CD4-positive, alpha-beta memory T cell (primary cell): ENCODE measurements at regions not wholly inside any gene's neighbourhood (a gene's known extent, or its start where the extent isn't known, plus 50 kb on each side); places are given as distances from the start of the nearest gene placed in this dataset.

Source experiments
- CTCF ChIA-PET: fragments of 350-600 bp; sonication (Branson Sonifier 250); formaldehyde crosslinking; loops from one replicate; lab custom pipeline; 2021; ENCODE audit warnings: inconsistent platforms; ENCODE audit not compliant: partially characterized antibody; lab: Charles Lee
- POLR2A ChIA-PET: fragments of 350-600 bp; sonication (Branson Sonifier 250); formaldehyde crosslinking; loops from one replicate; lab custom pipeline; 2021; ENCODE audit not compliant: partially characterized antibody; lab: Charles Lee
- DNase-seq, 5 donors: peaks; one replicate each; pipeline versions ENCODE4 v3.0.0 to v3.0.0-alpha.2; 2020 to 2022; ENCODE audit warnings: mixed read lengths in 1 of 5
- H3K27ac ChIP-seq: one replicate; pipeline ENCODE4 v1.7.0; 2013; ENCODE audit warnings: low read depth, low read length
- H3K27me3 ChIP-seq: 2 replicates; pipeline ENCODE4 v1.7.0; 2013; ENCODE audit warnings: mild to moderate bottlenecking, low read length, moderate library complexity; ENCODE audit not compliant: insufficient read depth
- H3K36me3 ChIP-seq: 2 replicates; pipeline ENCODE4 v1.7.0; 2013; ENCODE audit warnings: mild to moderate bottlenecking, low read length, moderate library complexity; ENCODE audit not compliant: insufficient read depth
- H3K4me1 ChIP-seq: 2 replicates; pipeline ENCODE4 v1.7.0; 2013; ENCODE audit warnings: mild to moderate bottlenecking, low read length, moderate library complexity; ENCODE audit not compliant: insufficient read depth
- H3K4me3 ChIP-seq, 2 donors: one replicate each; pipeline ENCODE4 v1.7.0; 2013; ENCODE audit warnings: low read length in 2 of 2, mild to moderate bottlenecking in 1 of 2
- H3K9me3 ChIP-seq, 2 donors: one replicate each; pipeline ENCODE4 v1.7.0; 2013; ENCODE audit warnings: low read length in 2 of 2, control low read depth in 1 of 2; ENCODE audit not compliant: control insufficient read depth in 1 of 2
- H3K27ac Mint-ChIP-seq, 7 donors: one replicate each; pipeline ENCODE4 v1.8.0; 2020 to 2021; ENCODE audit warnings: mixed read lengths in 7 of 7, mild to moderate bottlenecking in 6 of 7, inconsistent platforms in 3 of 7, moderate library complexity in 3 of 7
- H3K27me3 Mint-ChIP-seq, 2 donors: one replicate each; pipeline ENCODE4 v1.8.0; 2020 to 2021; ENCODE audit warnings: mixed read lengths in 2 of 2
- H3K36me3 Mint-ChIP-seq, 2 donors: one replicate each; pipeline ENCODE4 v1.8.0; 2020 to 2021; ENCODE audit warnings: mixed read lengths in 2 of 2, inconsistent platforms in 1 of 2, mild to moderate bottlenecking in 1 of 2
- H3K4me1 Mint-ChIP-seq, 4 donors: one replicate each; pipeline ENCODE4 v1.8.0; 2020 to 2021; ENCODE audit warnings: mixed read lengths in 4 of 4, mild to moderate bottlenecking in 1 of 4
- H3K4me3 Mint-ChIP-seq, 8 donors: one replicate each; pipeline ENCODE4 v1.8.0; 2020 to 2021; ENCODE audit warnings: mixed read lengths in 8 of 8, mild to moderate bottlenecking in 7 of 8, moderate library complexity in 6 of 8, inconsistent platforms in 3 of 8
- H3K9me3 Mint-ChIP-seq, 8 donors: one replicate each; pipeline ENCODE4 v1.8.0; 2020 to 2021; ENCODE audit warnings: mixed read lengths in 8 of 8, mild to moderate bottlenecking in 5 of 8, inconsistent platforms in 3 of 8, moderate library complexity in 1 of 8
- intact Hi-C: fragments of 100-400 bp; cut with micrococcal nuclease; formaldehyde crosslinking; loops from one replicate; pipeline ENCODE4 v1.15.1; 2023

- POLR2A ChIA-PET: no interaction called here
- H3K27me3 Mint-ChIP-seq: no peaks in the 10 kb centered on the region
- Histone ChIP-seq H3K36me3 (no peaks in the 10 kb centered on the region), H3K27me3 (no peaks in the 10 kb centered on the region), H3K9me3 (no peaks in the 10 kb centered on the region), H3K4me1 (no peaks in the 10 kb centered on the region), H3K4me3 (no peak overlapping the region), H3K27ac (no peak overlapping the region)
- no peaks in the 10 kb centered on the region for H3K4me1 Mint-ChIP-seq
- H3K4me3 Mint-ChIP-seq: no peak overlapping the region
- H3K9me3 Mint-ChIP-seq: no peaks in the 10 kb centered on the region
- CTCF ChIA-PET: interaction anchor here (0.7 kb wide), 1 partner anchor 9 kb away, joined by 3 read pairs; no protein-coding TSS in a partner anchor
- DNase-seq: no peak
- no peaks in the 10 kb centered on the region for H3K36me3 Mint-ChIP-seq
- intact Hi-C loops: no loop called here
- no peak overlapping the region for H3K27ac Mint-ChIP-seq
Measured at GRCh38 chr2:192571636-192572035, 376.9 kb upstream of the TMEFF2 start.

- CTCF ChIA-PET: no interaction called here
- intact Hi-C loops: no loop called here
- Mint-ChIP-seq H3K27me3 (no peaks in the 10 kb centered on the region), H3K36me3 (no peaks in the 10 kb centered on the region), H3K4me3 (no peak overlapping the region), H3K4me1 (no peaks in the 10 kb centered on the region), H3K27ac (no peak overlapping the region), H3K9me3 (no peaks in the 10 kb centered on the region)
- H3K27me3 ChIP-seq: no peaks in the 10 kb centered on the region
- H3K36me3 ChIP-seq: no peaks in the 10 kb centered on the region
- no peak overlapping the region for H3K4me3 ChIP-seq
- no peak for DNase-seq
- H3K9me3 ChIP-seq: no peaks in the 10 kb centered on the region
- POLR2A ChIA-PET: no interaction called here
- no peak overlapping the region for H3K27ac ChIP-seq
- no peaks in the 10 kb centered on the region for H3K4me1 ChIP-seq
Measured at GRCh38 chr2:192570788-192571187, 376.1 kb upstream of the TMEFF2 start.

GRCh38 chr2:192566863-192567262 lies 372.1 kb upstream of the TMEFF2 start:
- Mint-ChIP-seq H3K27ac (no peak overlapping the region), H3K4me1 (no peaks in the 10 kb centered on the region), H3K36me3 (no peaks in the 10 kb centered on the region), H3K27me3 (no peaks in the 10 kb centered on the region), H3K9me3 (no peaks in the 10 kb centered on the region), H3K4me3 (no peak overlapping the region)
- no peak for DNase-seq
- POLR2A ChIA-PET: no interaction called here
- intact Hi-C loops: no loop called here
- CTCF ChIA-PET: no interaction called here
- no peaks in the 10 kb centered on the region for H3K9me3 ChIP-seq
- H3K27me3 ChIP-seq: no peaks in the 10 kb centered on the region
- no peaks in the 10 kb centered on the region for H3K36me3 ChIP-seq
- no peaks in the 10 kb centered on the region for H3K4me1 ChIP-seq
- no peak overlapping the region for H3K4me3 ChIP-seq
- H3K27ac ChIP-seq: no peak overlapping the region

GRCh38 chr2:192560326-192560725 lies 365.6 kb upstream of the TMEFF2 start:
- Mint-ChIP-seq H3K4me1 (no peaks in the 10 kb centered on the region), H3K27ac (no peak overlapping the region), H3K9me3 (peaks cover 0 to 4% (median 0%) of the 10 kb centered on the region in 8 donors), H3K4me3 (no peak overlapping the region), H3K36me3 (no peaks in the 10 kb centered on the region), H3K27me3 (no peaks in the 10 kb centered on the region)
- Histone ChIP-seq H3K9me3 (no peaks in the 10 kb centered on the region), H3K4me3 (no peak overlapping the region), H3K27me3 (no peaks in the 10 kb centered on the region), H3K27ac (no peak overlapping the region), H3K4me1 (no peaks in the 10 kb centered on the region), H3K36me3 (no peaks in the 10 kb centered on the region)
- CTCF ChIA-PET: no interaction called here
- DNase-seq: no peak
- POLR2A ChIA-PET: no interaction called here
- intact Hi-C loops: no loop called here

- Histone ChIP-seq H3K27ac (no peak overlapping the region), H3K4me3 (no peak overlapping the region), H3K4me1 (no peaks in the 10 kb centered on the region), H3K27me3 (no peaks in the 10 kb centered on the region), H3K9me3 (no peaks in the 10 kb centered on the region), H3K36me3 (no peaks in the 10 kb centered on the region)
- POLR2A ChIA-PET: no interaction called here
- intact Hi-C loops: no loop called here
- CTCF ChIA-PET: no interaction called here
- H3K27ac Mint-ChIP-seq: no peak overlapping the region
- no peaks in the 10 kb centered on the region for H3K4me1 Mint-ChIP-seq
- H3K9me3 Mint-ChIP-seq: peaks cover 0 to 4% (median 0%) of the 10 kb centered on the region in 8 donors
- H3K4me3 Mint-ChIP-seq: no peak overlapping the region
- DNase-seq: no peak
- no peaks in the 10 kb centered on the region for H3K27me3 Mint-ChIP-seq
- H3K36me3 Mint-ChIP-seq: no peaks in the 10 kb centered on the region
Measured at GRCh38 chr2:192559587-192559986, 364.9 kb upstream of the TMEFF2 start.

- H3K27ac ChIP-seq: no peak overlapping the region
- no peaks in the 10 kb centered on the region for H3K4me1 Mint-ChIP-seq
- H3K9me3 ChIP-seq: no peaks in the 10 kb centered on the region
- CTCF ChIA-PET: no interaction called here
- H3K36me3 Mint-ChIP-seq: no peaks in the 10 kb centered on the region
- H3K4me1 ChIP-seq: no peaks in the 10 kb centered on the region
- no peak overlapping the region for H3K27ac Mint-ChIP-seq
- POLR2A ChIA-PET: no interaction called here
- intact Hi-C loops: no loop called here
- no peaks in the 10 kb centered on the region for H3K36me3 ChIP-seq
- no peak overlapping the region for H3K4me3 Mint-ChIP-seq
- DNase-seq: no peak
- H3K4me3 ChIP-seq: no peak overlapping the region
- H3K27me3 Mint-ChIP-seq: no peaks in the 10 kb centered on the region
- no peaks in the 10 kb centered on the region for H3K27me3 ChIP-seq
- H3K9me3 Mint-ChIP-seq: peaks cover 0 to 4% (median 0%) of the 10 kb centered on the region in 8 donors
Measured at GRCh38 chr2:192558637-192559036, 363.9 kb upstream of the TMEFF2 start.

GRCh38 chr2:192555740-192556139 lies 361.0 kb upstream of the TMEFF2 start:
- no peaks in the 10 kb centered on the region for H3K36me3 Mint-ChIP-seq
- H3K9me3 ChIP-seq: no peaks in the 10 kb centered on the region
- no peak overlapping the region for H3K27ac ChIP-seq
- no peak for DNase-seq
- CTCF ChIA-PET: no interaction called here
- H3K4me1 ChIP-seq: no peaks in the 10 kb centered on the region
- no peaks in the 10 kb centered on the region for H3K27me3 ChIP-seq
- H3K27ac Mint-ChIP-seq: no peak overlapping the region
- no peaks in the 10 kb centered on the region for H3K4me1 Mint-ChIP-seq
- POLR2A ChIA-PET: no interaction called here
- intact Hi-C loops: no loop called here
- no peak overlapping the region for H3K4me3 Mint-ChIP-seq
- no peaks in the 10 kb centered on the region for H3K36me3 ChIP-seq
- no peak overlapping the region for H3K4me3 ChIP-seq
- no peaks in the 10 kb centered on the region for H3K27me3 Mint-ChIP-seq
- H3K9me3 Mint-ChIP-seq: peaks cover 0 to 4% (median 0%) of the 10 kb centered on the region in 8 donors

- CTCF ChIA-PET: no interaction called here
Measured at GRCh38 chr2:192551760-192552159, 357.0 kb upstream of the TMEFF2 start.

More at GRCh38 chr2:192551760-192552159, 357.0 kb upstream of the TMEFF2 start:
- Histone ChIP-seq H3K27ac (no peak overlapping the region), H3K4me1 (no peaks in the 10 kb centered on the region), H3K4me3 (no peak overlapping the region), H3K9me3 (no peaks in the 10 kb centered on the region), H3K36me3 (no peaks in the 10 kb centered on the region), H3K27me3 (no peaks in the 10 kb centered on the region)
- Mint-ChIP-seq H3K27me3 (no peaks in the 10 kb centered on the region), H3K4me1 (no peaks in the 10 kb centered on the region), H3K9me3 (no peaks in the 10 kb centered on the region), H3K27ac (no peak overlapping the region), H3K36me3 (no peaks in the 10 kb centered on the region), H3K4me3 (no peak overlapping the region)
- POLR2A ChIA-PET: no interaction called here
- no peak for DNase-seq
- intact Hi-C loops: no loop called here
